ENCODE measurements at regions not wholly inside any gene's neighbourhood (a gene's known extent, or its start where the extent isn't known, plus 50 kb on each side); places are given as distances from the start of the nearest gene placed in this dataset.

- TF ChIP-seq CTCF (IDR thresholded peaks at IDR 0.05) (no peak), POLR2A (IDR thresholded peaks at IDR 0.05) (no peak)
These were observed 554.8 kb upstream of the CDH4 start for GRCh38 chr20:60697252-60697651.

All from uterus (tissue), 2 donors.